Lower leg skin (tissue), 4 donors: ENCODE measurements at regions not wholly inside any gene's neighbourhood (a gene's known extent, or its start where the extent isn't known, plus 50 kb on each side); places are given as distances from the start of the nearest gene placed in this dataset.

ENCODE experiments used
- DNase-seq, 2 donors: peaks; one replicate each; pipeline ENCODE4 v3.0.0-alpha.2; 2019; ENCODE audit warnings: low spot score in 2 of 2
- H3K4me3 ChIP-seq: fragments of 200-600 bp; sonication (generic); 2 replicates; pipeline ENCODE4 v1.5.1; 2017; ENCODE audit warnings: mild to moderate bottlenecking, low read depth; ENCODE audit not compliant: poor library complexity, severe bottlenecking
- CTCF ChIP-seq, 3 donors: fragments of 450-650 bp; IDR thresholded peaks; one replicate each; pipeline ENCODE4 v1.5.1; 2016; ENCODE audit warnings: antibody characterized with exemption in 3 of 3, mild to moderate bottlenecking in 3 of 3, moderate library complexity in 2 of 3
- POLR2A ChIP-seq, 2 donors: fragments of 450-650 bp; IDR thresholded peaks; one replicate each; pipeline ENCODE4 v1.6.1; 2016 to 2017; ENCODE audit warnings: antibody characterized with exemption in 2 of 2, mild to moderate bottlenecking in 1 of 2, moderate library complexity in 1 of 2
- WGBS, 2 donors: methylation state at CpG; one replicate each; pipeline ENCODE4 v1.1.5; 2018; 5-methylcytosine and 5-hydroxymethylcytosine counted together
- intact Hi-C: fragments of 100-400 bp; cut with DNase I; formaldehyde crosslinking; loops from one replicate; pipeline ENCODE4 v1.15.0; 2023; ENCODE audit warnings: low total_unique reads

- no peak for DNase-seq
- H3K4me3 ChIP-seq, result no peak overlapping the region
- intact Hi-C loops, result no loop called here
- TF ChIP-seq CTCF (IDR thresholded peaks at IDR 0.05) (no peak), POLR2A (IDR thresholded peaks at IDR 0.05) (no peak)
- 65% methylated on average over 2 of the region's 2 CpGs for WGBS, 2 donors
Observed at GRCh38 chr1:95547005-95547404, 313.0 kb downstream of the RWDD3 start.

- 13 to 25% methylated on average over 1 of the region's 1 CpG for WGBS, 2 donors
- no peak for DNase-seq
- intact Hi-C loops, result no loop called here
- no peak for TF ChIP-seq POLR2A (IDR thresholded peaks at IDR 0.05)
- TF ChIP-seq CTCF (IDR thresholded peaks at IDR 0.05), result no peak
- H3K4me3 ChIP-seq, result no peak overlapping the region
Observed at GRCh38 chr1:95548211-95548610, 314.2 kb downstream of the RWDD3 start.

- DNase-seq, result no peak
- no peak for TF ChIP-seq CTCF (IDR thresholded peaks at IDR 0.05)
- TF ChIP-seq POLR2A (IDR thresholded peaks at IDR 0.05), result no peak
- intact Hi-C loops, result no loop called here
- no peak overlapping the region for H3K4me3 ChIP-seq
Observed at GRCh38 chr1:95551201-95551600, 317.2 kb downstream of the RWDD3 start.

- WGBS, 2 donors, result 75 to 86% methylated on average over 5 of the region's 5 CpGs
- DNase-seq, result no peak
- H3K4me3 ChIP-seq, result no peak overlapping the region
- TF ChIP-seq CTCF (IDR thresholded peaks at IDR 0.05) (no peak), POLR2A (IDR thresholded peaks at IDR 0.05) (no peak)
- intact Hi-C loops, result no loop called here
Observed at GRCh38 chr1:95553595-95553994, 319.6 kb downstream of the RWDD3 start.

- no peak for DNase-seq
- TF ChIP-seq CTCF (IDR thresholded peaks at IDR 0.05) (no peak), POLR2A (IDR thresholded peaks at IDR 0.05) (no peak)
- intact Hi-C loops, result no loop called here
- H3K4me3 ChIP-seq, result no peak overlapping the region
- WGBS, 2 donors, result 65 to 69% methylated on average over 2 of the region's 2 CpGs
Observed at GRCh38 chr1:95554408-95554807, 320.4 kb downstream of the RWDD3 start.

- intact Hi-C loops, result no loop called here
- no peak for DNase-seq
- WGBS, 2 donors, result 76 to 84% methylated on average over 1 of the region's 1 CpG
- no peak overlapping the region for H3K4me3 ChIP-seq
- no peak for TF ChIP-seq CTCF (IDR thresholded peaks at IDR 0.05)
- TF ChIP-seq POLR2A (IDR thresholded peaks at IDR 0.05), result no peak
Observed at GRCh38 chr1:95558791-95559190, 324.8 kb downstream of the RWDD3 start.
